HG03460 (cell line): ENCODE measurements at regions not wholly inside any gene's neighbourhood (a gene's known extent, or its start where the extent isn't known, plus 50 kb on each side); places are given as distances from the start of the nearest gene placed in this dataset.
"Not testable (repeated sequence)": the region's sequence is repeated elsewhere in the genome, so short reads cannot be mapped to it uniquely, and the experiment has no call there.

Experiments used
- ATAC-seq: cut with Tn5 transposase; IDR thresholded peaks from one replicate; pipeline ENCODE4 v1.9.1; 2021; ENCODE audit not compliant: unreplicated experiment

DNA sequence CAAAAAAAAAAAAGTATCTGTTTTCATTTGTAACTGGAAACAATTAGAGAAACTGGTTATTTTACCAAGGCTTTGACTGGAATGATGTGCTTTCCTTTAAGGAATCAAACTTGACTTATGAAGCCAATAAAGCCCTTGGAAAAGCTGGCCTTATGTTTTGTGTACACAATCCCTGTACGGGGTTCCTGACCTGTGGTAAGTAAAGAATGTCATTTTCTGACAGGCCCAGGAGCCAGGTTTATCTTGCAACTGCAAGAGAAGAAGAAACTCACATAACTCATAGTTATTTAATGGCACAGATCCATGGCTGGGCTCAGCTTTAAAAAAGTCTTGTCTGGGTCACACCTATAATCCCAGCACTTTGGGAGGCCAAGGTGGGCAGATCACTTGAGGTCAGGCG is 235.9 kb upstream of the RAI14 start:
- not testable (repeated sequence) for ATAC-seq

GRCh38 chr5:34436761-34437501 is 219.2 kb upstream of the RAI14 start:
- no peak for ATAC-seq

DNA sequence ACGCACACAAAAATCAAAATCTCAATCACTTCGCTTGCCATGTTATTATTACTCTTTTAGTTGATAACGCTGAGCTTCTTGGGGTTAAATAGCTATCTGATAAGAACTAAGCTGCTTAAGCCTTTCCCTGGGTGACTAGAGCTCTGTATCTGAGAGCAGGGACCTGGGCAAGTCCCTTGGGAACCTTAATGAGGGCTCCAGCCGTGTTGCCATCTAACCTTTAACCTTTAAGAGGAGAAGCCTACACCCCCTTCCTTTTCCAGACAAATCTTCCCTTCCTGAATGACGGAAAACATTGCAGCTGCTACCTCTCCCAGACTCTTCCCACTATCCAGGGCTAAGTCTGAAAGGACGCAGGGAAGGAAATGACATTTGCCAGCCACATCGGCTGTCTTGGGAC is 216.5 kb upstream of the RAI14 start:
- no peak for ATAC-seq

DNA sequence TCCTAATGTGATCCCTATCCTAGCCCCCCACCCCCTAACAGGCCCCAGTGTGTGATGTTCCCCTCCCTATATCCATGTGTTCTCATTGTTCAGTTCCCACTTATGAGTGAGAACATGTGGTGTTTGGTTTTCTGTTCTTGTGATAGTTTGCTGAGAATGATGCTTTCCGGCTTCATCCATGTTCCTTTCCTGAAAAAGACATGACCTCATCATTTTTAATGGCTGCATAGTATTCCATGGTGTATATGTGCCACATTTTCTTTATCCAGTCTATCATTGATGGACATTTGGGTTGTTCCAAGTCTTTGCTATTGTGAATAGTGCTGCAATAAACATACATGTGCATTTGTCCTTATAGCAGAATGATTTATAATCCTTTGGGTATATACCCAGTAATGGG is 214.4 kb upstream of the RAI14 start:
- ATAC-seq = not testable (repeated sequence)

GRCh38 chr5:34447424-34447823 is 208.7 kb upstream of the RAI14 start:
- ATAC-seq = no peak

DNA sequence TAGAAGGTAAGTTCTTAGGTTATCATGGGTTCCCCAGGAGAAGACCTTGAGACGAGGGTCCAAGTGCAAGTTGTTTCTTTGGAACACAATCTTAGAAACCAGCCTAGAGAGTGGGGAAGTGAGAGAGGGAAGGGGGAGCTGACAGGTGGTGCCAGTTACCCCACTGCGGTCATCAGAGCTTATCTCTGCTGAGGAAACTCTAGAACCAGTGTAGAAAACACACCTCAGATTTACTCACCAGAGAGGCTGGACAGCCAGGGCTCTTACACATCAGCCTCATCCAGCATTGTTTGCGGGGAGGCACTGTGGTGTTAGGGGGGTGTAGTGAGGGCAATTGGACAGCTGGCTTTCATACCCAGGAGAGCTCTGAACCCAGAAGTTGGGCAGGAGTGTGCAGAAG is 206.5 kb upstream of the RAI14 start:
- ATAC-seq = no peak

GRCh38 chr5:34450338-34450737 is 205.8 kb upstream of the RAI14 start:
- ATAC-seq = no peak

DNA sequence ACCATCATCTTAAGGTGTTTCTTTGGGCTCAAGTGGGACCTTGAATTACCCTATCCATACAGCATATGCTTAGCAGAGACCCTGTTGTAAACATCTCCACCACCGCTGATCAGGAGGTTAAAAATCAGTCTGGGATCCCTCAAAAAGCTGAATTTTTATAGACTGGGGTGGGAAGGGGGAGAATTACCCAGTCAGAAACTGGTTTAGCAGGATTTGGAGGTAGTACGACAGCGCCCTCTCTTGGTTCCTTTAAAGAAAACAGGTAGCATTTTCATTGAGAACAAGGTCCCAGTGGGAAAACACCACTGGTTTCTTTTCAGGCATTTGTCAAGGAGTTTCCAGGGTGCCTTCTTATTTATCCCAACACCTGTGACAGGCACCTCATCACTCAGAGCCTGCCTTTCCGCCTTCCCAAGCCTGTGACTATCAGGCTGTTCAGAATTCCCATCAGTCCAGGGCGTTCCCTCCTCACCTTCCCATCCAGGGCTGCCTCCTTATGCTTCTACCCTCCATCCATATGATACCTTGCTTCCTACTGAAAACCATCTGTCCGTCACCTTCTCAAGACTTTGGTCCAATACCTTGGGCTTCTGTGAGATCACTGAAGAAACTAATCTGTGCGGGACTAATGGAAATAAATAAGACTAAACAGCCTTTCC is 203.8 kb upstream of the RAI14 start:
- ATAC-seq = no peak

- no peak for ATAC-seq
Measured at GRCh38 chr5:34455098-34455497, 201.0 kb upstream of the RAI14 start.

GRCh38 chr5:34459908-34460307 is 196.2 kb upstream of the RAI14 start:
- no peak for ATAC-seq

GRCh38 chr5:34460496-34460895 is 195.6 kb upstream of the RAI14 start:
- no peak for ATAC-seq

- no peak for ATAC-seq
Measured at GRCh38 chr5:34464829-34465228, 191.3 kb upstream of the RAI14 start.

- ATAC-seq = not testable (repeated sequence)
Measured at GRCh38 chr5:34465301-34465700, 190.8 kb upstream of the RAI14 start.

GRCh38 chr5:34466519-34467388 is 189.4 kb upstream of the RAI14 start:
- ATAC-seq = not testable (repeated sequence)

GRCh38 chr5:34467436-34467835 is 188.7 kb upstream of the RAI14 start:
- ATAC-seq = no peak

DNA sequence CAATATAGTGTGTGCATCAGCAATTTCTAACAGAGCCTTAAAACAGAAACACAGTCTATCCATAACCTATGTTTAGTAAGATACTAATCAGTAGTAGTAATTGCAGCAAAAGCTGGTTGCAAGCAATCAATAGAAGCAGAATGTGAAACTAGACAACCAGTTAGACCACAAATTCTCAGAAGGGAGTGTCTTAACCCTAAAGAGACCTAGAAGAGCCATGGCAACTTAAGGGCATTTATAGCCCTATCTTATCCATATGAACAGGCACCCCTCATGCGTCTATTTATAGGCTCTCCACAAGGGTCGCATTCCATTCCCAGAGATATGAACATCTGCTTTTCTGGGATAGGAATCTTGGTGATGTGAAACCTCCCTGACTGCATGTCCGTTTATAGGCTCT is 188.1 kb upstream of the RAI14 start:
- ATAC-seq = not testable (repeated sequence)

- ATAC-seq = no peak
Measured at GRCh38 chr5:34469971-34470370, 186.2 kb upstream of the RAI14 start.

DNA sequence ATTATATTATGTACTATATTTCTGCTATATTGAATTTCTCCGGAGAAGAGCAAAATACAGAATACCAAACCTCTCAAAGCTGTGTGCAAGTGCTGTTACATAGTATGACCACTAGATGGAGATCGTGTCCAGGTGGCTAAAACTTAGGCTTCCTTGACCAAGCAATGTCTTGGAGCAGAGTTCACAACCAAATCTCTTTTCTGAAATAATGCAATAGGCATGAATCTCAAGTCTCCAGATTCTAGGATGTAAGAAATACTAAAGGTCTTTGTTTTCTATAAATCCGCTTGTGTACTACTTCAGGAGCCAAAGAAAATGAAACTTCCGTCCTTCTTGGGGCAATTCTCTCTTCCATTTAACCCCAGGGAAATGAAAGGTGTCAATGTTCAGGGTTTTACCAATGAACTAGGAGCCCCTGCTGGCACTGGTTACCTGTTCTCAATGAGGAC is 181.5 kb upstream of the RAI14 start:
- ATAC-seq = no peak

DNA sequence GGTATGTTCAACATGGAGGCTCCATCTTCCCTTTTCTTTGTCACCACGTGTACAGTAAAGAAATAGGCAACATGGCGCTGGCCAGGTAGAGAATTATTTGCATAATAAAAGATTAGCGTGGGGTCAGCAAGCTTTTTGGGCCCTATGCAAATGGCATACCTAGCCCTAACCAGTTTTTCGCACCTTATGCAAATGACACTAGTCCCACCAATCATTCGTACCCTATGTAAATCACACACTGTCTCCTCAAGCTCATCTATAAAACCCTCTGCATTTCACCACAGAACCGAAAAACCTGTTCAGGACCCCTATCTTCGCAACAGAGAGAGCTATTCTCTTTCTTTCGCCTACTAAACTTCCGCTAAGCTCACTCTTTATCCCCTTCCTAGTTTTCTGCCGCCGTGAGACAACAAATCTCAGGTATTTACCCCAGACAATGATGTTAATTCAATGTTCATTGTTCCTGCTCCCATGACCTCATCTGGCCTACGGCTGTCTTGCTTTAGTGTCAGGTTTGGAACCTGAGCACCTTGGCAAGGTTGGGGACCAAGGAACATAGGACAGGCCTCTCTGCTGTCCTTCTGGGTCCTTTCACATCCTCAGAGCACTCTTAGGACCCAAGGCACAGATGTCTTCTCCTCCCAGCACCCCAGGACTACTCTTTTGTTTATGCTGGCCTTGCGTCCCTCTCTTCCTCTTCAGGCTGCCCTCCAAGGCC is 180.7 kb upstream of the RAI14 start:
- ATAC-seq = no peak

DNA sequence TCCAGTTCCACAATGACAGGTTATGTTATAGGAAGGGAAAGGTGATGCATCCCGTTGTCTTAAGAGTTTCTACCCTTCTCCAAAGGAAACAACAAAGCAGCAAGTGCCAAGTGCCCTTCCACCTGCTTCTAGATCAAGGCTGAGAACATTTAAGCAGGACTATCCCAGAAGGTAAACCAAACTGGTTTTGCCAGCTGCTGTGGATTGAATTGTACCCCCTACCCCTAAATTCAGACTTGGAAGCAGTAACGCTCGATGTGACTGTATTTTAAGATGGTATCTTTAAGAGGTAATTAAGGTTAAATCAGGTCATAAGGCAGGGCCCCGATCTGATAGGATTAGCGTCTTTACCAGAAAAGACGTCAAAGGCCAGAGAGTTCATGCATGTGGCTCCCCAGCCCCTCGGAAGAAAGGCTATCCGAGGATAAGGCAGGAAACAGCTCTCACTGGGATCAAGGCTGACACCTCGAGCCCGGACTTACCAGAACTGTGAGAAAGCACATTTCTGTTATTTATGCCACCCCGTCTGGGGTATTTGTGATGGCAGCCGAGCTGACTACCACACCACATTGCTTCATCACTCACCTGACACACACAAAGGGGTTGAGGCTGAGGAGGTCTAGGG is 179.1 kb upstream of the RAI14 start:
- ATAC-seq = no peak
